HG02798 (cell line): ENCODE measurements at regions not wholly inside any gene's neighbourhood (a gene's known extent, or its start where the extent isn't known, plus 50 kb on each side); places are given as distances from the start of the nearest gene placed in this dataset.

Experiments
- ATAC-seq: cut with Tn5 transposase; IDR thresholded peaks from one replicate; pipeline ENCODE4 v1.9.1; 2021; ENCODE audit warnings: mild to moderate bottlenecking; ENCODE audit not compliant: unreplicated experiment, poor library complexity

DNA sequence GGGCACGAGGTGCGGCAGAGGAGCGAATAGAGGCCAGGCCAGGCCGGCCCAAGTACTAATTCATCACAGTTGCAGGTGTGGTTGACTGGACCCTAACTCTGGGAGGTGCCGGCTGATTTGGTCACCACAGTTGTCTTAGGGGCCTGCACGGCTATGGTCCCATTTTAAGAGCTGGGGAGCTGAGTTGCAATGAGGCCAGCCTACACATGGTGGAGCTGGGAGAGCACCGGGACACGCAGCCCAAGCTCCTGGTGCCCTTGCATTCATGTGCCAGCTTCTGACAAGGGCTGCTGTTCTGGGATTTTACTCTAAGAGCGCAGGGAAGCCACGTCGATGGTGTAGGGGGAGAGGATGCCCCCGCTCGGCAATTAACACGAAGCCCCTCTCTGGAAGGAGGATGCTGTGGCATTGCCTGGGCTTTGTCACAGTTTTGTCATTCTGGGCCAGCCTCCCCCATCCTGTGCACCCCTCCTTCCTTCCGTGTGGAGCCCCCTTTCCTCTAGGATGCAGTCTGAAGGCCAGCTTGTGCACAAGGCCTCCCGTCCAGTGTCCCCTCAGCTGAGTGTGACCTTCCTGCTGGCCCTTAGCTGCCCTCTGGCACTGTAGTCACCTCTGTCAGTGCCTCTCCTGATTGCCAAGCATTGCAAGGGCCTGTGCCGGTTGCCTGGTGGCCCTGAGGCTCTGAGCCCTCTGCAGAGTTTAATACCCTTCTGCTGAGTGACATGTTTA lies 109.4 kb upstream of the C1QTNF9B start:
- no peak for ATAC-seq

DNA sequence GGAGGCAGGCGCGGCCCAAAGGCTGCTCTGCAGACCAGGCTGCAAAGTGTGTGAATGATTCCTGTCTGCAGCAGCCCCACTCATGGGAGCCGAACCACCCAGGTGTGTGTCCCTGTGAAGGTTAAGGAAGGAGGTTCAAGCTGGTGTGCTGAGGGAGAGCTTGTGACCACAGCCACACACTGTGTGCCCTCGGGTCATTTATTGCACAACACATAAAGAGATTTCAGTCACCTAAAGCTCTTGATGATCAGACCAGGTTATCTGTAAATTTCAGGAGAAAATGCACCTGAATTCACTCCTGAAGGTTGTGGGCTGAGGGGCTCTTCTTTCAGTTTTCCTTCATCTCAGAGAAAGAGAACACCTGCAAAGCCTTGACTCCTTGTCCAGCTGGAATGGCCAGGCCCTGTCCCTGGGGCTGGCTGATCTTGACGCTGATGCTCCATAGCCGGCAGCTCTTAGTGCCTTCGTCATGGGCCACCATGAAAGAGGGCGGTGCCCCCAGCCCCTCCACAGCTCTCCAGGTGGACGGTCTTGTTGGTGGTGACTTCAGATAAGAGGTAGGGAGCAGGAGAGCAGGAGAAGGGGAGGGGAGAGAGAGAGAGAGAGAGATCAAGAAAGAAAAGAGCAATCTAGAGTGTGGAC lies 110.8 kb upstream of the C1QTNF9B start:
- no peak for ATAC-seq

DNA sequence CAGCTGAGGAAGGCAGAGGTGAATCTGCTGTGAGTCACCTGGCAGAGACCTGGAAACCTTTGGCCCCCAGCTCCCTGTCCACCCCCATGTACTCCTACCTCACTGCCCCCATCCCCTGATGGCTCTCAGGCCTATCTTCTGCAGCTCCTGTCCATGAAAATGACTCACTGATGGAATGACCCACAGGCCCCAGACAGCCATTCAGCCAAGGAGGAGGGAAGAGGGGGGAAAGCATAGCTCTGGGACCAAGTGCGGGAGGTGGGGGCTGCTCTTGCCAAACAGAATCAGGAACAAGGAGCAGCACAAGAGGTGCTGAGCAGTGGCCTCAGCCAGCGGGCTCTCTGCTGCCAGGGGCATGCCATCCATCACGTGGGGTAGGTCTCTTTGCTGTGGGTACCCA lies 111.4 kb upstream of the C1QTNF9B start:
- ATAC-seq = no peak

DNA sequence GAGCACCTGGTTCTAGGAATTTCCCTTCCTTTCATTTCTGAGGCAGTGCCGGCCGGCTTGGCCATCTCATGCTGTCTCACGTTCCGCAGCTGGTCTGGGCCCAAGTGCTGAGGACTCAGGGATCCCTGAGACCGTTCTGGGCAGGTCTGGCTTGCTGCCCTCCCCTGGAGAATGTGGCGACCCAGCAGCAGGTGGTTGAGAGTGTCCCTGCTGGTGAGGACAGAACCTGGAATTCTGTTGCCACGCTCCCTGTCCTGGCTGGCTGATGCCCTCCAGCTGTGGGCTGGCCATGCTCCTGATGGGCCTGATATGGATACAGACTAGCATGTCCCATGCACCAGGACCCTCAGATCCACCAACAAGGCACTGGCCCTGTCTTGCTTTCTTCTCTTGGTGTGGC lies 114.0 kb upstream of the C1QTNF9B start:
- no peak for ATAC-seq

DNA sequence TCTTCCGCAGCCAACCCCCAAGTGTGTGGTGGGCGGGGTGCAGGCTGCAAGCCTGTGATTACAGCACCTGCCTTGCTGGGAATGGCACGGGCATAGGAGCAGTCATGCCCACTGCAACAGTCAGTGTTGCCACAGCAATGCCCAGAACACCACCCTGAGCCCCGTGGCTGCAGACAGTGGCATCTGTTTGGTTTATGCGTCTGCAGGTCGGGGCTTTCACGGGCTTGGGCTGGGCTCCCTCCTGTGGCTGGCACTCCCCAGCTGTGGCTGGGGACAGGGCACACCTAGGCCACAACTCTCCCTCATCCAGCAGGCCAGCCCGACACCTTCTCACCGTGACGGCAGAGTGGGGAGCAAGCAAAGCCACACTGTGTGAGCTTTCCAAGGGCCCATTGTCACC lies 115.3 kb upstream of the C1QTNF9B start:
- no peak for ATAC-seq

GRCh38 chr13:24013189-24013588 lies 115.9 kb upstream of the C1QTNF9B start:
- no peak for ATAC-seq

DNA sequence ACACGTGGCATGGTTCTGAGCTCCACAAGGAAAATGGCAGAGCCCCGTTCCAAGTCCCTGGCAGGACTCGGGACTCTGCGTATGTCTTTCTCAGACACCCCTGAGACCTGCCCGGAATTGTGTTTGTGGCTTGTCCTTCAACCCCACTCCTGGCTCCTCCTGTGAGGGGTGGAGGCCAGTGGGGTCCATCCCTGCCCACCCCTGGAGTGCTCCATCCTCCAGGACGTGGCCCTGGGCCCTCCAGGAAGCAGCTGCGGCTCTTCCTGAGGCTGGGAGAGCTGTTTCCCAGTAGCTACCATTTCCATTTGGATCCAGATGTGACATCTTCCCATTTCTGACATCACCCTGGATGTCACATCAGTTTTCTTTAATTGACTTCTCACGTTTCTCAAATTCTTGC lies 118.7 kb upstream of the C1QTNF9B start:
- ATAC-seq = no peak

DNA sequence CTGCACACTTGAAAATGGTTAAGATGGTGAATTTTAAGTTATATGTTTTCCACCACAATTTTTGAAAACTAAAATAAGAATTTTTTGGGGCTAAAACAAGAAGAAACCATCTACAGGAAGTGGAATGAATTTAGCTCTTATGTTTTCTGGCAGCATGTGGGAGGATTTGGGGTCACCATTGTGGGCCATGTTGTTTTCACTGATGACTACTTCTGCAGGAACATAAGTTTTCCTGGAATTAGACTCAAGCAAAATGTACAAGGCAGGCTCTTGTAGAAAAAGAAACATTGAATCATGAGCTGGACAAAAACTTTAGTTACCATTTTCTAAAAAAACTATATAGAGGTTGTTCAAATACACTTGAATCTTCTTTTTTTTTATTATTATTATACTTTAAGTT lies 125.3 kb upstream of the C1QTNF9B start:
- ATAC-seq = no peak

- no peak for ATAC-seq
Measured at GRCh38 chr13:24023073-24023472, 125.8 kb upstream of the C1QTNF9B start.

DNA sequence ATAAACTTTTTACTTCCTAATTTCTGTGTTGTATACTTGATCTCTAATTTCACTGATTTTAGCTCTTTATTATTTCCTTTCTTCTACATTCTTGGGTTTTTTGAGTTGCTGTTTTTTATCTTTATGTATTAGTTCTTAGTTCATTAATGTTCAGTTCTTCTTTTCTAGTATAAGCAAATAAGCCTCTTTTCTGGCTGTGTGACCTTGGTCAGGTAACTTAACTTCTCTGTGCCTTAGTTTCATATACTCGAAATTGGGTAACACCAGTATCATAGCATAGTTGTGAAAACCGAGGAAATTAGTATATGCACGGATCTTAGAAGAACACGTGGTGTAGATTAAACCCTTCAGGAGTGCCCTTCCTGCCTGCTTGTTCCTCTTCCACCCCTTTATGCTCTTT lies 130.2 kb upstream of the C1QTNF9B start:
- no peak for ATAC-seq

GRCh38 chr13:24032252-24032651 lies 128.3 kb upstream of the SPATA13 start:
- ATAC-seq = no peak

- ATAC-seq = no peak
Measured at GRCh38 chr13:24032674-24033073, 127.8 kb upstream of the SPATA13 start.

DNA sequence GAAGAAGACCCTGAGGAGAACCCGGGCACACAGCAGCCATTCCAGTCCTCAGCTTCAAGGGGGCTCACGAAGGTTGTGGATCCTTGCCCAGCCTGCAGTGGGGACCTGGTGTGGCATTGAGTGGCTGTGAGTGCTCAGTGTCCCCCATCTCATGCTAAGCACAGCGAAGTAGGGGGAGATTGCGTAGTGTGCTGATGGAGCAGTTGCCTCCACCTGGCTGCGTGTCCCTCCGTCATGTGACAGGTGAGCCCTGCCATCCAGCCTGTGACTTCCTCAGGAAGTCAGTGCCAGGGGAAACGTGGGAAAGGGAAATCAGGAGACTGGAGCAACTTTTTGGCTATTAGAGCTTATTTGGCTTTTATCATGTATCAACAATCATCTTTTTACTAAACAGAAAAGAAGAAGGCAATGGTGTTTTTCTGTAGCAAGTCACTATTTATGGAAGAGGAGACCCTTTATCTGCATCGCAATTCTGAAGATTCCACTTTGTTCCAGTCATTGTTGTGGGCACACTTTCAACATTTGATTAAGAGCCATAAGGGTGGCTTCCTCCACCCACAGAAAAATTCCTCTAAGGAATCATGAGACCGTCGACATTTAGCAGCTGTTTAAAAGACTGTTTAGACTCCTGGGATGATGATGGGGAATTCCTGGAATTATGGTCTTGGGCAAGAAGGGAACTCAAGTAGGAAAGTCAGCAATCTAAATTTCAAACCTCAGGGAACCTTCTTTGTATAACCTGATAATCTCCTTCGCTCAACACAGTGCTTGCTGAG lies 126.8 kb upstream of the SPATA13 start:
- no peak for ATAC-seq

DNA sequence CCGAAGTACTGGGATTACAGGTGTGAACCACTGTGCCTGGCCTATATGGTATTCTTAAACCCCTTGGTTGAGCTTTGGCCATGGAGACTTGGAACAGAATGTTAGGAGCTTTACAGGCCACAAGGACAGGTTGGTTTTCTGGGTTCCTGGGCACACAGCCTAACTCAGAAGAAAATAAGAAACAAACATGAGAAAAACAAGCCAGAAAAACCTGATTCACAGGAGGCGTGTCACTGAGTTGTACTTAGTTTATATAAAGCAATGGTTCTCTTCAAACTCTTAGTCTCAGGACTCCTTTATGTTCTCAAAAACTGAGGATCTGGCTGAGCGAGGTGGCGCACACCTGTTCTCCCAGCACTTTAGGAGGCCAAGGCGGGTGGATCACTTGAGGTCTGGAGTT lies 125.1 kb upstream of the SPATA13 start:
- no peak for ATAC-seq

DNA sequence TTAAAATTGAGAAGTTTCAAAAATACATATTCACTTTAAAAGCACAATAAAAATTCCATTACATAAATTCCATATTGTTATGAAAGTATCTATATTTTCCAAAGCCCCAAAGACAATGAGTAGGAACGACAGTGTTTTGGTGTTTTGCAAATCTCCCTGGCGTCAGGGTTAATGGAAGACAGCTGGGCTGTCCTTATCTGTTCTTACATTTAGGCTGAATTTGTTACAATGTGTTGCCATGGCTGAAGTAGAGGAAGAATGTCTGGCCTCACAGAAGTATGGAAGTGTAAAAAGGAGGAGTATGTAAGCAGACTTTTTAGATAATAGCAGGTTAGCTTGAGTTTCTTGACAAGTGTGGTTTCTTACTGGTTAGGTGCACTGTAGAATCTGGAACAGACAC lies 124.4 kb upstream of the SPATA13 start:
- ATAC-seq = no peak

DNA sequence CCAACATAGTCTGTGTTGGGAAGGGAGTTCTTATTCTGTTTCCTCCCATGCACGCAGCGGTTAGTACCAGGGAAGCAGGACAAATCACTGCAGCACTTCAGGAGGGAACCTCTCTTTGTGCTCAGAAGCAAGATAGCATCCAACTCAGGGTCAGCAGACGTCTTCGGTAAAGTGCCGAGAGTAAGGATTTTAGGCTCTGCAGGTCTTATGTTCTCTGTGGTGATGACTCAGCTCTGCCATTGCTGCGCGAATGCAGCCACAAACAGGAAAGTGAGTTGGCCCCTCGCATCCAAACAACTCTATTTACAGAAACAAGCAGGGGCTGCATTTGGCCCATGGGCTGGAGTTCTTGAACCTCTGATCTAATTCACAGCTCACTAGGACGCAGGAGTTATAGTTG lies 122.1 kb upstream of the SPATA13 start:
- ATAC-seq = no peak

DNA sequence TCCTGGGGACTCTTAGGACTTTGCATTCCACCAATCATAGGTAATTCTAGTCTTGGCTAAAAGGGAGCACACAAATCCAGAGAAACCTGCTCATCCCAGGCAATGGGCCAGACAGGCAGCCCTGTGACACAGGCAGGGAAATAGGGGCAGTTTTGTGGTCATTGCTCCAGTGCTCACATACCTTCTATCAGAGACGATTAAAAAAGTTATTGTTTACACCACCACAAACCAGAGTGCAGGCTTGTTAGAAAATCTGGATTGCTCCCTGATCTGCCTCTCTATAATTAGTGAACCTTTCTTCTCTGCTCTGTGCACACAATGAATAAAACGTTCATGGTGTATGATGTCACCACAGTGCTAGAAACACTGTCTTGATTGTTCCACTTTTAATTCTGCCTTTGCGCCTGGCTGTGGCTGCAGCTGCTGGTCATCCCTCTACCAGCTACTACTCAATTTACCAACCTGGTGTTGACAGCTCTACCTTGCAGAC lies 121.6 kb upstream of the SPATA13 start:
- no peak for ATAC-seq

- ATAC-seq = peak; percentile 77
Measured at GRCh38 chr13:24039621-24040475, 120.7 kb upstream of the SPATA13 start.

GRCh38 chr13:24040835-24041234 lies 119.7 kb upstream of the SPATA13 start:
- ATAC-seq = no peak

- ATAC-seq = no peak
Measured at GRCh38 chr13:24041651-24042225, 118.8 kb upstream of the SPATA13 start.
